ENCODE measurements at regions not wholly inside any gene's neighbourhood (a gene's known extent, or its start where the extent isn't known, plus 50 kb on each side); places are given as distances from the start of the nearest gene placed in this dataset.

- Mint-ChIP-seq H3K4me3 (no peak overlapping the region), H3K27me3 (ENCODE audit: low read depth) (peaks cover 6% of the 10 kb centered on the region), H3K9me3 (no peaks in the 10 kb centered on the region), H3K36me3 (ENCODE audit: insufficient read depth) (no peaks in the 10 kb centered on the region), H3K4me1 (ENCODE audit: low read depth) (no peaks in the 10 kb centered on the region)
- DNase-seq (no peak), ATAC-seq (no peak)
Measured at GRCh38 chr11:111123463-111124398, 121.8 kb upstream of the POU2AF2 start.

- no peak for DNase-seq
- Mint-ChIP-seq H3K4me1 (ENCODE audit: low read depth) (no peaks in the 10 kb centered on the region), H3K27me3 (ENCODE audit: low read depth) (peaks cover 3% of the 10 kb centered on the region), H3K9me3 (no peaks in the 10 kb centered on the region), H3K4me3 (no peak overlapping the region), H3K36me3 (ENCODE audit: insufficient read depth) (no peaks in the 10 kb centered on the region)
- no peak for ATAC-seq
Measured at GRCh38 chr11:111120696-111121302, 124.7 kb upstream of the POU2AF2 start.

GRCh38 chr11:111120161-111120560, 125.4 kb upstream of the POU2AF2 start:
- Mint-ChIP-seq H3K4me1 (ENCODE audit: low read depth) (no peaks in the 10 kb centered on the region), H3K9me3 (no peaks in the 10 kb centered on the region), H3K4me3 (no peak overlapping the region), H3K27me3 (ENCODE audit: low read depth) (peaks cover 3% of the 10 kb centered on the region), H3K36me3 (ENCODE audit: insufficient read depth) (no peaks in the 10 kb centered on the region)
- DNase-seq (no peak), ATAC-seq (no peak)

GRCh38 chr11:111119751-111120150, 125.8 kb upstream of the POU2AF2 start:
- ATAC-seq (no peak), DNase-seq (no peak)
- H3K27me3 Mint-ChIP-seq (ENCODE audit: low read depth) = peaks cover 3% of the 10 kb centered on the region
- no peaks in the 10 kb centered on the region for H3K9me3 Mint-ChIP-seq
- no peak overlapping the region for H3K4me3 Mint-ChIP-seq
- H3K36me3 Mint-ChIP-seq (ENCODE audit: insufficient read depth) = no peaks in the 10 kb centered on the region
- no peaks in the 10 kb centered on the region for H3K4me1 Mint-ChIP-seq (ENCODE audit: low read depth)

- Mint-ChIP-seq H3K36me3 (ENCODE audit: insufficient read depth) (no peaks in the 10 kb centered on the region), H3K4me3 (no peak overlapping the region), H3K9me3 (no peaks in the 10 kb centered on the region), H3K27me3 (ENCODE audit: low read depth) (no peaks in the 10 kb centered on the region), H3K4me1 (ENCODE audit: low read depth) (no peaks in the 10 kb centered on the region)
- ATAC-seq (no peak), DNase-seq (no peak)
Measured at GRCh38 chr11:111115890-111116289, 129.6 kb upstream of the POU2AF2 start.

GRCh38 chr11:111114091-111114490, 131.4 kb upstream of the POU2AF2 start:
- Mint-ChIP-seq H3K9me3 (no peaks in the 10 kb centered on the region), H3K36me3 (ENCODE audit: insufficient read depth) (no peaks in the 10 kb centered on the region), H3K27me3 (ENCODE audit: low read depth) (no peaks in the 10 kb centered on the region), H3K4me1 (ENCODE audit: low read depth) (no peaks in the 10 kb centered on the region), H3K4me3 (no peak overlapping the region)
- DNase-seq = no peak
- no peak for ATAC-seq

- H3K36me3 Mint-ChIP-seq (ENCODE audit: insufficient read depth) = no peaks in the 10 kb centered on the region
- no peaks in the 10 kb centered on the region for H3K9me3 Mint-ChIP-seq
- H3K4me3 Mint-ChIP-seq = no peak overlapping the region
- DNase-seq (no peak), ATAC-seq (no peak)
- peaks cover 2% of the 10 kb centered on the region for H3K27me3 Mint-ChIP-seq (ENCODE audit: low read depth)
- no peaks in the 10 kb centered on the region for H3K4me1 Mint-ChIP-seq (ENCODE audit: low read depth)
Measured at GRCh38 chr11:111112614-111113013, 132.9 kb upstream of the POU2AF2 start.

GRCh38 chr11:111107501-111107900, 138.0 kb upstream of the POU2AF2 start:
- Mint-ChIP-seq H3K4me3 (no peak overlapping the region), H3K9me3 (no peaks in the 10 kb centered on the region), H3K36me3 (ENCODE audit: insufficient read depth) (no peaks in the 10 kb centered on the region), H3K27me3 (ENCODE audit: low read depth) (peaks cover 3% of the 10 kb centered on the region), H3K4me1 (ENCODE audit: low read depth) (no peaks in the 10 kb centered on the region)
- no peak for ATAC-seq
- DNase-seq = no peak

GRCh38 chr11:111106641-111107040, 138.9 kb upstream of the POU2AF2 start:
- peaks cover 3% of the 10 kb centered on the region for H3K27me3 Mint-ChIP-seq (ENCODE audit: low read depth)
- DNase-seq = no peak
- no peaks in the 10 kb centered on the region for H3K36me3 Mint-ChIP-seq (ENCODE audit: insufficient read depth)
- no peak for ATAC-seq
- H3K4me3 Mint-ChIP-seq = no peak overlapping the region
- H3K4me1 Mint-ChIP-seq (ENCODE audit: low read depth) = no peaks in the 10 kb centered on the region
- H3K9me3 Mint-ChIP-seq = no peaks in the 10 kb centered on the region

- ATAC-seq (no peak), DNase-seq (no peak)
- H3K9me3 Mint-ChIP-seq = no peaks in the 10 kb centered on the region
- H3K4me1 Mint-ChIP-seq (ENCODE audit: low read depth) = no peaks in the 10 kb centered on the region
- H3K36me3 Mint-ChIP-seq (ENCODE audit: insufficient read depth) = no peaks in the 10 kb centered on the region
- no peak overlapping the region for H3K4me3 Mint-ChIP-seq
- peaks cover 3% of the 10 kb centered on the region for H3K27me3 Mint-ChIP-seq (ENCODE audit: low read depth)
Measured at GRCh38 chr11:111105566-111105965, 140.0 kb upstream of the POU2AF2 start.

- Mint-ChIP-seq H3K9me3 (no peaks in the 10 kb centered on the region), H3K4me3 (no peak overlapping the region), H3K27me3 (ENCODE audit: low read depth) (peaks cover 3% of the 10 kb centered on the region), H3K36me3 (ENCODE audit: insufficient read depth) (no peaks in the 10 kb centered on the region), H3K4me1 (ENCODE audit: low read depth) (no peaks in the 10 kb centered on the region)
- no peak for ATAC-seq
- DNase-seq = no peak
Measured at GRCh38 chr11:111104185-111104584, 141.3 kb upstream of the POU2AF2 start.

GRCh38 chr11:111101881-111102280, 143.6 kb upstream of the POU2AF2 start:
- ATAC-seq = no peak
- Mint-ChIP-seq H3K9me3 (no peaks in the 10 kb centered on the region), H3K4me3 (no peak overlapping the region), H3K36me3 (ENCODE audit: insufficient read depth) (no peaks in the 10 kb centered on the region), H3K4me1 (ENCODE audit: low read depth) (no peaks in the 10 kb centered on the region), H3K27me3 (ENCODE audit: low read depth) (no peaks in the 10 kb centered on the region)
- no peak for DNase-seq

GRCh38 chr11:111099028-111099713, 146.4 kb upstream of the POU2AF2 start:
- Mint-ChIP-seq H3K4me3 (no peak overlapping the region), H3K36me3 (ENCODE audit: insufficient read depth) (no peaks in the 10 kb centered on the region)

GRCh38 chr11:111098091-111098490, 147.4 kb upstream of the POU2AF2 start:
- DNase-seq = no peak
- H3K4me3 Mint-ChIP-seq = no peak overlapping the region
- H3K4me1 Mint-ChIP-seq (ENCODE audit: low read depth) = no peaks in the 10 kb centered on the region
- H3K9me3 Mint-ChIP-seq = no peaks in the 10 kb centered on the region
- no peaks in the 10 kb centered on the region for H3K27me3 Mint-ChIP-seq (ENCODE audit: low read depth)
- no peaks in the 10 kb centered on the region for H3K36me3 Mint-ChIP-seq (ENCODE audit: insufficient read depth)
- no peak for ATAC-seq

More at GRCh38 chr11:111099028-111099713, 146.4 kb upstream of the POU2AF2 start:
- ATAC-seq = no peak
- no peaks in the 10 kb centered on the region for H3K27me3 Mint-ChIP-seq (ENCODE audit: low read depth)
- no peaks in the 10 kb centered on the region for H3K4me1 Mint-ChIP-seq (ENCODE audit: low read depth)
- no peaks in the 10 kb centered on the region for H3K9me3 Mint-ChIP-seq
- no peak for DNase-seq

All from activated T-cell treated with anti-CD3 and anti-CD28 coated beads, Interleukin-2, amount 50 U/mL, for 4 hours (primary cell).